Sigmoid colon (tissue), 6 donors: ENCODE measurements at regions not wholly inside any gene's neighbourhood (a gene's known extent, or its start where the extent isn't known, plus 50 kb on each side); places are given as distances from the start of the nearest gene placed in this dataset.
"Not testable (repeated sequence)": the region's sequence is repeated elsewhere in the genome, so short reads cannot be mapped to it uniquely, and the experiment has no call there.

Experiments
- DNase-seq: peaks from one replicate; pipeline ENCODE4 v3.0.0-alpha.2; 2019
- H3K27ac ChIP-seq, 4 donors: fragments of 200-600 bp; sonication (generic); one replicate each; pipeline ENCODE4 v1.5.1; 2016 to 2019; ENCODE audit warnings: mild to moderate bottlenecking in 1 of 4
- H3K27me3 ChIP-seq, 3 donors: fragments of 200-600 bp; sonication (generic); one replicate each; pipeline ENCODE4 v1.5.1; 2019; ENCODE audit warnings: mild to moderate bottlenecking in 1 of 3
- H3K36me3 ChIP-seq, 4 donors: fragments of 200-600 bp; sonication (generic); one replicate each; pipeline ENCODE4 v1.5.1; 2016 to 2019
- H3K4me1 ChIP-seq, 4 donors: fragments of 200-600 bp; sonication (generic); one replicate each; pipeline ENCODE4 v1.5.1; 2017 to 2019
- H3K4me3 ChIP-seq, 4 donors: fragments of 200-600 bp; sonication (generic); one replicate each; pipeline ENCODE4 v1.5.1; 2017 to 2019; ENCODE audit warnings: mild to moderate bottlenecking in 2 of 4, moderate library complexity in 1 of 4
- H3K9me3 ChIP-seq, 4 donors: fragments of 200-600 bp in 3 of 4; sonication (generic) in 3 of 4; one replicate each; pipeline versions ENCODE4 v1.5.1 to v1.6.1; 2013 to 2019
- EP300 ChIP-seq, 4 donors: sonication (generic); formaldehyde crosslinking; IDR thresholded peaks; one replicate each; pipeline ENCODE4 v1.6.1; 2017; ENCODE audit warnings: antibody characterized with exemption in 4 of 4
- POLR2A ChIP-seq, 2 donors: fragments of 450-650 bp; IDR thresholded peaks; one replicate each; pipeline ENCODE4 v1.6.1; 2016; ENCODE audit warnings: antibody characterized with exemption in 2 of 2, mild to moderate bottlenecking in 2 of 2, moderate library complexity in 2 of 2
- POLR2AphosphoS5 ChIP-seq, 4 donors: sonication (generic); formaldehyde crosslinking; IDR thresholded peaks; one replicate each; pipeline ENCODE4 v1.6.1; 2017; ENCODE audit warnings: antibody characterized with exemption in 4 of 4
- WGBS, 2 donors: extraction: QIAGEN DNeasy Blood & Tissue Kit; methylation state at CpG; one replicate each; pipeline ENCODE4 v1.1.7; 2013; 5-methylcytosine and 5-hydroxymethylcytosine counted together
- intact Hi-C: fragments of 100-400 bp; cut with DNase I; formaldehyde crosslinking; loops from one replicate; pipeline ENCODE4 v1.15.1; 2023
- TF ChIP-seq, protein P1 (sequence below), 4 experiments: fragments of 450-650 bp in 3 of 4; fragments of 200-600 bp in 1 of 4; IDR thresholded peaks; one replicate each; pipeline ENCODE4 v1.5.1; 2016 to 2019; ENCODE audit warnings: antibody characterized with exemption in 4 of 4, mild to moderate bottlenecking in 3 of 4, moderate library complexity in 2 of 4
- donor health status: healthy with polysubstance abuse.
- donor health status: healthy.

- Histone ChIP-seq H3K4me1 (no peaks in the 10 kb centered on the region), H3K4me3 (no peak overlapping the region), H3K27me3 (no peaks in the 10 kb centered on the region), H3K36me3 (no peaks in the 10 kb centered on the region), H3K27ac (no peak overlapping the region), H3K9me3 (peaks cover 0 to 4% (median 0%) of the 10 kb centered on the region in 4 donors)
- no peak for DNase-seq
- intact Hi-C loops: no loop called here
- TF ChIP-seq POLR2A (IDR thresholded peaks at IDR 0.05) (no peak), EP300 (IDR thresholded peaks at IDR 0.05) (no peak), POLR2AphosphoS5 (IDR thresholded peaks at IDR 0.05) (no peak)
- TF ChIP-seq, protein P1, sequence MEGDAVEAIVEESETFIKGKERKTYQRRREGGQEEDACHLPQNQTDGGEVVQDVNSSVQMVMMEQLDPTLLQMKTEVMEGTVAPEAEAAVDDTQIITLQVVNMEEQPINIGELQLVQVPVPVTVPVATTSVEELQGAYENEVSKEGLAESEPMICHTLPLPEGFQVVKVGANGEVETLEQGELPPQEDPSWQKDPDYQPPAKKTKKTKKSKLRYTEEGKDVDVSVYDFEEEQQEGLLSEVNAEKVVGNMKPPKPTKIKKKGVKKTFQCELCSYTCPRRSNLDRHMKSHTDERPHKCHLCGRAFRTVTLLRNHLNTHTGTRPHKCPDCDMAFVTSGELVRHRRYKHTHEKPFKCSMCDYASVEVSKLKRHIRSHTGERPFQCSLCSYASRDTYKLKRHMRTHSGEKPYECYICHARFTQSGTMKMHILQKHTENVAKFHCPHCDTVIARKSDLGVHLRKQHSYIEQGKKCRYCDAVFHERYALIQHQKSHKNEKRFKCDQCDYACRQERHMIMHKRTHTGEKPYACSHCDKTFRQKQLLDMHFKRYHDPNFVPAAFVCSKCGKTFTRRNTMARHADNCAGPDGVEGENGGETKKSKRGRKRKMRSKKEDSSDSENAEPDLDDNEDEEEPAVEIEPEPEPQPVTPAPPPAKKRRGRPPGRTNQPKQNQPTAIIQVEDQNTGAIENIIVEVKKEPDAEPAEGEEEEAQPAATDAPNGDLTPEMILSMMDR (IDR thresholded peaks at IDR 0.05): no peak
Measured at GRCh38 chr6:68200929-68201328, 434.2 kb upstream of the ADGRB3 start.

- DNase-seq: no peak
- Histone ChIP-seq H3K4me1 (no peaks in the 10 kb centered on the region), H3K4me3 (no peak overlapping the region), H3K9me3 (no peaks in the 10 kb centered on the region), H3K27ac (no peak overlapping the region), H3K36me3 (no peaks in the 10 kb centered on the region), H3K27me3 (no peaks in the 10 kb centered on the region)
- intact Hi-C loops: no loop called here
- TF ChIP-seq, protein P1 (IDR thresholded peaks at IDR 0.05): no peak
- TF ChIP-seq POLR2AphosphoS5 (IDR thresholded peaks at IDR 0.05): no peak
- no peak for TF ChIP-seq EP300 (IDR thresholded peaks at IDR 0.05)
- no peak for TF ChIP-seq POLR2A (IDR thresholded peaks at IDR 0.05)
- 90 to 92% methylated on average over 1 of the region's 1 CpG for WGBS, 2 donors
Measured at GRCh38 chr6:68197356-68197755, 437.7 kb upstream of the ADGRB3 start.

DNA sequence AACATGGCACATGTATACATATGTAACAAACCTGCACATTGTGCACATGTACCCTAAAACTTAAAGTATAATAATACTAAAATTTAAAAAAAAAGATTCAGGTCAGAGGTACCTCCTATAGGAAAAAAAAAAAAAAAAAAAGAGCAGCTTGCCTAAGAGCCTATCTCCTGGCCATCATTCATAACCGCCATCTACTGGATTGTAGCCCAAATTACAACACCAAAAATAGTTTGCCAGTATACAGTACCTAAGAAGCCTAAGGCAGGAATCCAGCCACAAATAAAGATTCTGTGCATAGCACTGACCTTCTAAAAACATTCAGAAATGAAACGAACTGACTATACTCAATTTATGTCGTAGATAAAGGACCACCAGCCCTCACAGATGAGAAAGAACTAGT, 438.4 kb upstream of the ADGRB3 start:
- no peaks in the 10 kb centered on the region for H3K27me3 ChIP-seq
- H3K27ac ChIP-seq: no peak overlapping the region
- no peaks in the 10 kb centered on the region for H3K9me3 ChIP-seq
- intact Hi-C loops: no loop called here
- DNase-seq: no peak
- H3K36me3 ChIP-seq: no peaks in the 10 kb centered on the region
- 48 to 60% methylated on average over 3 of the region's 3 CpGs for WGBS, 2 donors
- TF ChIP-seq POLR2AphosphoS5 (IDR thresholded peaks at IDR 0.05): no peak
- no peak for TF ChIP-seq POLR2A (IDR thresholded peaks at IDR 0.05)
- no peak for TF ChIP-seq EP300 (IDR thresholded peaks at IDR 0.05)
- TF ChIP-seq, protein P1 (IDR thresholded peaks at IDR 0.05): no peak
- no peak overlapping the region for H3K4me3 ChIP-seq
- H3K4me1 ChIP-seq: no peaks in the 10 kb centered on the region

GRCh38 chr6:68195753-68196152, 439.3 kb upstream of the ADGRB3 start:
- WGBS, 2 donors: 88 to 90% methylated on average over 2 of the region's 2 CpGs
- H3K4me1 ChIP-seq, intact Hi-C loops, DNase-seq, H3K27ac ChIP-seq, H3K9me3 ChIP-seq, H3K27me3 ChIP-seq, H3K36me3 ChIP-seq, H3K4me3 ChIP-seq: not testable (repeated sequence)

DNA sequence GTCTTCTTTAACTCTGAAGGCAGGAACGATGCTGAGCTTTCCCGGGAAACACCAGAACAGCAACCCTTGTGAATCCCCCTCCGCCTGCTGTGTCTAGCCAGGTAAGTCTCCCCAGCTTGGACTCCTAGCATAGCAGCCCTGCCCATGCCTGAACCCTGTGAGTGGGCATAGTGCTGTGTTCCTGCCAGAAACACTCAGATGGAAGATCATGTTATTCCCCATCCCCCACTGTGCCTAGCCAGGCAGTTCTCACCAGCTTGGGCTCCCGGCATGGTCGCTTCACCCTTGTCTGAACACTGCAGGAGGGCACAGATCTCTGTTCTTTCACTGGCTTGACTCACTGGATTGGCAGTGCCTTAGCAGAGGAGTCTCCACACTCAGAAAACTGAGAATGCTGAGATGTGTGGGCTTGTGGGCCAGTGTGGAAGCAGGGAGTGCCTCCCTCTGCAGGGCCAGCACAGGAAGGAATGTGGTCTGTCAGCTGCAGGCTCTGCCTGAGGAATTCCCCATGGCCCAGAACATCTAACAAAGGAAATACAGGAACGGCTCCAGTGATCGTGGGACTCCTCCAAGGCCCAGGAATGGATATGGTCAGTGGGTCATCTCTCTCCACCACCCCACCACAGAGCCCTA, 440.1 kb upstream of the ADGRB3 start:
- WGBS, 2 donors: 76 to 86% methylated on average over 7 of the region's 7 CpGs
- TF ChIP-seq POLR2A (IDR thresholded peaks at IDR 0.05) (no peak), EP300 (IDR thresholded peaks at IDR 0.05) (no peak)
- H3K4me3 ChIP-seq: no peak overlapping the region
- H3K36me3 ChIP-seq: no peaks in the 10 kb centered on the region
- no peaks in the 10 kb centered on the region for H3K9me3 ChIP-seq
- peak; percentile 34 for DNase-seq
- H3K4me1 ChIP-seq: no peaks in the 10 kb centered on the region
- intact Hi-C loops: no loop called here
- no peaks in the 10 kb centered on the region for H3K27me3 ChIP-seq
- no peak overlapping the region for H3K27ac ChIP-seq

- DNase-seq: no peak
- TF ChIP-seq POLR2AphosphoS5 (IDR thresholded peaks at IDR 0.05) (no peak), EP300 (IDR thresholded peaks at IDR 0.05) (no peak), POLR2A (IDR thresholded peaks at IDR 0.05) (no peak)
- TF ChIP-seq, protein P1 (IDR thresholded peaks at IDR 0.05): no peak
- intact Hi-C loops: no loop called here
- no peaks in the 10 kb centered on the region for H3K4me1 ChIP-seq
- no peaks in the 10 kb centered on the region for H3K36me3 ChIP-seq
- H3K27me3 ChIP-seq: no peaks in the 10 kb centered on the region
- H3K4me3 ChIP-seq: no peak overlapping the region
- H3K9me3 ChIP-seq: no peaks in the 10 kb centered on the region
- 59 to 71% methylated on average over 1 of the region's 1 CpG for WGBS, 2 donors
- H3K27ac ChIP-seq: no peak overlapping the region
Measured at GRCh38 chr6:68192988-68193387, 442.1 kb upstream of the ADGRB3 start.
